Stomach (tissue), 8 donors: ENCODE measurements at regions not wholly inside any gene's neighbourhood (a gene's known extent, or its start where the extent isn't known, plus 50 kb on each side); places are given as distances from the start of the nearest gene placed in this dataset.
A peak's percentile ranks its signal among the peaks of the same experiment; 100 is the strongest.

ENCODE experiments used
- DNase-seq, 2 donors: peaks; one replicate each; pipeline versions ENCODE4 v3.0.0 to v3.0.0-alpha.2; 2013 to 2019
- H3K27ac ChIP-seq, 5 donors: fragments of 200-600 bp in 4 of 5; sonication (generic) in 4 of 5; one replicate each; pipeline ENCODE4 v1.5.1; 2013 to 2019; ENCODE audit warnings: mild to moderate bottlenecking in 1 of 5, moderate library complexity in 1 of 5
- H3K27me3 ChIP-seq, 3 donors: fragments of 200-600 bp; sonication (generic); one replicate each; pipeline ENCODE4 v1.5.1; 2017 to 2019; ENCODE audit warnings: mixed run types in 1 of 3
- H3K36me3 ChIP-seq, 4 donors: fragments of 200-600 bp; sonication (generic); 1 replicate in 3 of 4; 2 replicates in 1 of 4; pipeline ENCODE4 v1.5.1; 2016 to 2019
- H3K4me1 ChIP-seq, 4 donors: fragments of 200-600 bp; sonication (generic); one replicate each; pipeline ENCODE4 v1.5.1; 2016 to 2019
- H3K4me3 ChIP-seq, 4 donors: fragments of 200-600 bp; sonication (generic) in 3 of 4; one replicate each; pipeline ENCODE4 v1.5.1; 2016 to 2019; ENCODE audit warnings: mild to moderate bottlenecking in 1 of 4
- H3K9me3 ChIP-seq, 4 donors: fragments of 200-600 bp; sonication (generic); one replicate each; pipeline ENCODE4 v1.5.1; 2016 to 2019
- EP300 ChIP-seq: sonication (generic); formaldehyde crosslinking; IDR thresholded peaks from one replicate; pipeline ENCODE4 v1.6.1; 2017; ENCODE audit warnings: antibody characterized with exemption
- POLR2A ChIP-seq, 4 donors: fragments of 450-650 bp; IDR thresholded peaks; one replicate each; pipeline ENCODE4 v1.6.1; 2016; ENCODE audit warnings: antibody characterized with exemption in 4 of 4, control low read depth in 2 of 4, mild to moderate bottlenecking in 1 of 4, moderate library complexity in 1 of 4
- POLR2AphosphoS5 ChIP-seq, 3 donors: sonication (generic); formaldehyde crosslinking; IDR thresholded peaks; one replicate each; pipeline ENCODE4 v1.6.1; 2016; ENCODE audit warnings: antibody characterized with exemption in 3 of 3
- WGBS, 5 donors: extraction: QIAGEN DNeasy Blood & Tissue Kit in 3 of 5; methylation state at CpG; one replicate each; pipeline versions ENCODE4 v1.1.5 to v1.1.7; 2013 to 2018; 5-methylcytosine and 5-hydroxymethylcytosine counted together
- intact Hi-C: fragments of 100-400 bp; cut with DNase I; formaldehyde crosslinking; loops from one replicate; pipeline ENCODE4 v1.15.1; 2023; ENCODE audit warnings: low total_unique reads
- TF ChIP-seq, protein P1 (sequence below), 7 experiments: fragments of 450-650 bp in 4 of 7; fragments of 200-600 bp in 3 of 7; sonication (generic) in 3 of 7; IDR thresholded peaks; one replicate each; pipeline ENCODE4 v1.5.1; 2016 to 2019; ENCODE audit warnings: antibody characterized with exemption in 7 of 7, control low read depth in 2 of 7, mild to moderate bottlenecking in 1 of 7
- donor health status: healthy with polysubstance abuse.
- donor health status: Bipolar disorder and iron deficiency.
- donor health status: healthy.

DNA sequence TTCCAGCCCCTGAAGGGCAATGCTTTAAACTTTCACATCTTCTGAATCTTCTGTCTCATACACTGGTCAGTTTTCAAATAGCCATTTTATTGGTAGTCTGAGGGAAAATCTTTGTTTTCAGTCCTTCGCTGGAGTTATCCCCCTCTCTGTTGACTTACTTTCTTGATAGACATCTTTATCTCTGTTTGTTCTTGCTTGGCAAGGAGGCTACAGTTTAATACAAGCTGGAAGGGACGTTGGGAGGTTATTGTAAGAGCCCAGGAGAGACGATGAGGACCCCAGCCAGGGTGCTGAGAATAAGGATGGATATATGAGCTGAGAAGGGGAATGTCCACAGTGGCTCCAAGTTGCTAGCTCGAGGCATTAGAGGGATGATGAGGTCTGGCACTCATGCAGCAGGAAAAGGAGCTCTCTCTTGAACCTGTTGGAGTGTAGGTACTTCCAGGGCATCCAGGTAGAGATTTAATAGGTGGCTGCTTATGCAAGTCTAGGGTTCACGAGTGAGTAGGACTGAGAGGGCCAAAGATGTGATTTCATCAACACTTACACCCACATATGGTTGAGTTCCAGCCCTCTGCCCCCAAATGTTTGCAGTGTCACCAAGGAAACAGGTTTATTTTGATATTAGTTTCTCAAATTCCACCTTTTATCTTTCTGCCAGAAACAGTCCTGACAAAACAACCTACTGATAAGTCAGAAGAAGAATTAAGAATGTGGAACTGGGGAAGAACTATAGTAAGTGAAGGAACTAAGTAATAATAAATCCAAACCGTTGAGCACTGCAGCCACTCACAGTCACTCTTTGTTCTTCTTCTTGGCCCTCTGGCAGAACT lies 237.3 kb upstream of the PROX1 start:
- TF ChIP-seq EP300, result no peak
- TF ChIP-seq POLR2A (IDR thresholded peaks at IDR 0.05), result no peak
- TF ChIP-seq, protein P1, sequence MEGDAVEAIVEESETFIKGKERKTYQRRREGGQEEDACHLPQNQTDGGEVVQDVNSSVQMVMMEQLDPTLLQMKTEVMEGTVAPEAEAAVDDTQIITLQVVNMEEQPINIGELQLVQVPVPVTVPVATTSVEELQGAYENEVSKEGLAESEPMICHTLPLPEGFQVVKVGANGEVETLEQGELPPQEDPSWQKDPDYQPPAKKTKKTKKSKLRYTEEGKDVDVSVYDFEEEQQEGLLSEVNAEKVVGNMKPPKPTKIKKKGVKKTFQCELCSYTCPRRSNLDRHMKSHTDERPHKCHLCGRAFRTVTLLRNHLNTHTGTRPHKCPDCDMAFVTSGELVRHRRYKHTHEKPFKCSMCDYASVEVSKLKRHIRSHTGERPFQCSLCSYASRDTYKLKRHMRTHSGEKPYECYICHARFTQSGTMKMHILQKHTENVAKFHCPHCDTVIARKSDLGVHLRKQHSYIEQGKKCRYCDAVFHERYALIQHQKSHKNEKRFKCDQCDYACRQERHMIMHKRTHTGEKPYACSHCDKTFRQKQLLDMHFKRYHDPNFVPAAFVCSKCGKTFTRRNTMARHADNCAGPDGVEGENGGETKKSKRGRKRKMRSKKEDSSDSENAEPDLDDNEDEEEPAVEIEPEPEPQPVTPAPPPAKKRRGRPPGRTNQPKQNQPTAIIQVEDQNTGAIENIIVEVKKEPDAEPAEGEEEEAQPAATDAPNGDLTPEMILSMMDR (IDR thresholded peaks at IDR 0.05), result no peak
- TF ChIP-seq POLR2AphosphoS5 (IDR thresholded peaks at IDR 0.05), result no peak
- H3K27ac ChIP-seq, result no peak overlapping the region
- intact Hi-C loops, result no loop called here
- H3K4me3 ChIP-seq, result no peak overlapping the region
- no peaks in the 10 kb centered on the region for H3K36me3 ChIP-seq
- no peaks in the 10 kb centered on the region for H3K27me3 ChIP-seq
- H3K9me3 ChIP-seq, result peaks cover 0 to 7% (median 0%) of the 10 kb centered on the region in 4 donors
- peaks cover 0 to 10% (median 4%) of the 10 kb centered on the region in 4 donors for H3K4me1 ChIP-seq
- DNase-seq, result no peak
- WGBS, 5 donors, result 13 to 29% (median 20%) methylated on average over 6 of the region's 6 CpGs

DNA sequence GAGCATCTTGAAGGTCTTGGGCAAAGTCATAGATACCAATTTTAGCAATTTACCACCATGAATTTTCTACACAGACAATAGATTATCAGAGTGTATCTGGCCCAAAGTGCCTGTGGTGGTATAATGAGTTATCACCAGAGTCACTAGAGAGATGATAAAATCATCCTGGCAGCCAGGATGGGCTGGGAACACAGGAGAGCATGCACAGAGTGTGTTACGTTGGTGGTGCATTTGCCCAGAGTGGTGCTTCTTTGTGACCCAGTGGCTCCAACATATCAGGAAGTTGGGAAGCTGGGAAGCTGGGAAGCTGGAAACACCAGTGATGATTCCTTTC lies 236.7 kb upstream of the PROX1 start:
- no peak for DNase-seq
- H3K36me3 ChIP-seq, result no peaks in the 10 kb centered on the region
- H3K27me3 ChIP-seq, result no peaks in the 10 kb centered on the region
- TF ChIP-seq EP300 (no peak), POLR2AphosphoS5 (IDR thresholded peaks at IDR 0.05) (no peak), POLR2A (IDR thresholded peaks at IDR 0.05) (no peak)
- TF ChIP-seq, protein P1 (IDR thresholded peaks at IDR 0.05), result no peak
- WGBS, 5 donors, result 61 to 89% (median 84%) methylated on average over 1 of the region's 1 CpG
- H3K9me3 ChIP-seq, result peaks cover 0 to 7% (median 0%) of the 10 kb centered on the region in 4 donors
- peaks cover 0 to 10% (median 4%) of the 10 kb centered on the region in 4 donors for H3K4me1 ChIP-seq
- H3K27ac ChIP-seq, result no peak overlapping the region
- H3K4me3 ChIP-seq, result no peak overlapping the region
- intact Hi-C loops, result no loop called here

DNA sequence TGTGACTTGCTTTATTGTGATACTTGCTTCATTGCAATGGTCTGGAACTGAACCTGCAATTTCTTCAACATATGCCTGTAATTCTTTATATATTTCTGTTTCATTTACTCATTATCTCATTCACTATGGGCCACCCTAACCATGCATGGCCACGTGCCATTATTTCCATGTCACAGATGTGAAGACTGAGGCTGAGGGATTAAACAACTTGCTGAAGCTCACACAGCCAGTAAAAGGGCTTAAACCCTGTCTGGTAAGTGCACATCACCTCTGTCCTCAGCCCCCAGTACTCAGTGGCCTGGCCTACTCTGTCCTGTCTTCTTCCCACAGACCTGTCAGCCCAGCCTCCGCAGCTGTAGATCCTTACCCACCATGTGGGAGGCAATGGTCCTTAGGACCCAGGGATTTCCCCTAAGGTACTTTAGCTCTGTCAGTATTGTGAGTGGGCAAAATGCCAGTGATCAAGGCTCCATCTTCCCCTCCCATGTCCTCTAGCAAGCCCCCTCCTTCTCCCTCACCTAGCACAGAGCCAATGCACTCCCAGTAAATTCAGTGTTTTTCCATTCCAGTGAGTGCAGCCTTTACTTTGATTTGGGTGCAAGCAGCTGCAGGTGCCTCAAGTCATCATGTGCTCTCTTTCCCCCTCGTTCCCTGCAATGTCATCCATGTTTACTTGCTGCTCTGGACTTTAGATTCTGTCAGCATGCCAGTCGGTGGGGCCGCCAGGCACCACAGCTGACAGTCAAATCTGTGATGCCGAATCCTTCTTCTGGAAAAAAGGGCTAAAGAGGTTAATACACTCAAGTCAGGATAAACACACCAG lies 228.2 kb upstream of the PROX1 start:
- no peaks in the 10 kb centered on the region for H3K27me3 ChIP-seq
- no peaks in the 10 kb centered on the region for H3K9me3 ChIP-seq
- peak in 1 of 2 donors; percentile 53 for DNase-seq
- WGBS, 5 donors, result 42 to 50% (median 48%) methylated on average over 6 of the region's 6 CpGs
- no peaks in the 10 kb centered on the region for H3K36me3 ChIP-seq
- intact Hi-C loops, result no loop called here
- TF ChIP-seq, protein P1 (IDR thresholded peaks at IDR 0.05), result no peak
- TF ChIP-seq POLR2A (IDR thresholded peaks at IDR 0.05), result no peak
- TF ChIP-seq EP300, result no peak
- no peak for TF ChIP-seq POLR2AphosphoS5 (IDR thresholded peaks at IDR 0.05)
- no peak overlapping the region for H3K27ac ChIP-seq
- no peaks in the 10 kb centered on the region for H3K4me1 ChIP-seq
- no peak overlapping the region for H3K4me3 ChIP-seq

DNA sequence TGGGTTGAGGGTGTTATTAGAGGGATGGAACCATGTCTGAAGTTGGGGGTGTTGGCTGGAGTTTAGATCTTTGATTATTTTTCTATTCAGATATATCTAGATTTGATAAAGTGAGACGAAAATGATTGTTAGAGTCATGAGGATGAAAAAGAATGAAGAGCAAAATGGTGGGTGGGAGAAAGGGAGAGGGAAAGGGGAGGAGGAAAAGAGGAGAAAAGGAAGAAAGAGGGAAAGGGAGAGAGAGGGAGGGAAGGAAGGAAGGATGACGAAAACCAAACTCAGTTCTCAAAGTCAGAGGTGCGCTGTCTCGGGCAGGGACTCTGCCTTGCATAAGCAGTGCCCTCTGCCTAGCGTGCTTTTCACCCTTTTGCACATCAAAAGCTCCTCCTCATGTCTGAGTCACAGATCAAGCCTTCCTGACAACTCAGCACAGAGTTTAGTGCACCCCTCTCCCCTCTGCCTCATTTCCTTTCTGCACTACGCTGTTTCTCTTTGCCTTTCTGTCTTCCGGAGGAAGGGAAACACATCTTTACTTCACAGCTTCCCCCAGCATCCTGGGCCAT lies 225.8 kb upstream of the PROX1 start:
- Histone ChIP-seq H3K9me3 (no peaks in the 10 kb centered on the region), H3K4me1 (no peaks in the 10 kb centered on the region), H3K27me3 (no peaks in the 10 kb centered on the region), H3K4me3 (no peak overlapping the region), H3K36me3 (no peaks in the 10 kb centered on the region), H3K27ac (no peak overlapping the region)
- DNase-seq, result peak in 1 of 2 donors; percentile 16
- intact Hi-C loops, result no loop called here
- 40 to 58% (median 52%) methylated on average over 7 of the region's 7 CpGs for WGBS, 5 donors
- TF ChIP-seq, protein P1 (IDR thresholded peaks at IDR 0.05), result no peak
- no peak for TF ChIP-seq POLR2AphosphoS5 (IDR thresholded peaks at IDR 0.05)
- TF ChIP-seq POLR2A (IDR thresholded peaks at IDR 0.05), result no peak
